SK-N-MC (cell line): ENCODE measurements at regions not wholly inside any gene's neighbourhood (a gene's known extent, or its start where the extent isn't known, plus 50 kb on each side); places are given as distances from the start of the nearest gene placed in this dataset.

Source experiments
- EZH2 ChIP-seq: fragments of 200-600 bp; sonication (generic); IDR thresholded peaks from one replicate; pipeline ENCODE4 v1.6.1; 2017; ENCODE audit warnings: antibody characterized with exemption
- POLR2AphosphoS5 ChIP-seq: IDR thresholded peaks from 2 replicates; pipeline ENCODE4 v1.6.1; 2012; ENCODE audit warnings: mild to moderate bottlenecking, low read depth, low read length, borderline replicate concordance

GRCh38 chr17:53428913-53429312 is 393.8 kb upstream of the KIF2B start:
- TF ChIP-seq POLR2AphosphoS5 (no peak), EZH2 (no peak)
